Stimulated activated CD8-positive, alpha-beta memory T cell treated with anti-CD3 and anti-CD28 coated beads, Interleukin-15, amount 100 ng/mL, for 48 hours (primary cell): ENCODE measurements at regions not wholly inside any gene's neighbourhood (a gene's known extent, or its start where the extent isn't known, plus 50 kb on each side); places are given as distances from the start of the nearest gene placed in this dataset.
"Not testable (repeated sequence)": the region's sequence is repeated elsewhere in the genome, so short reads cannot be mapped to it uniquely, and the experiment has no call there.

Experiments
- DNase-seq, 2 donors: peaks; one replicate each; pipeline ENCODE4 v3.0.0-alpha.2; 2020; ENCODE audit warnings: low read depth in 2 of 2

- no peak for DNase-seq
Measured at GRCh38 chr10:11667756-11668155, 56.3 kb upstream of the USP6NL start.

GRCh38 chr10:11663763-11664555 lies 52.5 kb upstream of the USP6NL start:
- no peak for DNase-seq

- DNase-seq = not testable (repeated sequence)
Measured at GRCh38 chr10:11663126-11663515, 51.7 kb upstream of the USP6NL start.

- DNase-seq = no peak
Measured at GRCh38 chr10:11661441-11661840, 50.0 kb upstream of the USP6NL start.
